Karpas-422 (cell line): ENCODE measurements at regions not wholly inside any gene's neighbourhood (a gene's known extent, or its start where the extent isn't known, plus 50 kb on each side); places are given as distances from the start of the nearest gene placed in this dataset.

Experiments used
- DNase-seq: peaks from one replicate; pipeline ENCODE4 v3.0.0-alpha.2; 2015
- H2AFZ ChIP-seq: fragments of 200-600 bp; sonication (generic); 2 replicates; pipeline ENCODE4 v1.6.1; 2014; ENCODE audit warnings: antibody characterized with exemption, low read length, mixed read lengths
- H3K27ac ChIP-seq: fragments of 200-600 bp; sonication (generic); 2 replicates; pipeline ENCODE4 v1.5.1; 2014; ENCODE audit warnings: mild to moderate bottlenecking, low read length, moderate library complexity
- H3K27me3 ChIP-seq: fragments of 200-600 bp; sonication (generic); 2 replicates; pipeline ENCODE4 v1.6.1; 2014; ENCODE audit warnings: low read length, mixed read lengths
- H3K36me3 ChIP-seq: fragments of 200-600 bp; sonication (generic); 2 replicates; pipeline ENCODE4 v1.6.1; 2014; ENCODE audit warnings: low read length, mixed read lengths; ENCODE audit not compliant: insufficient read depth
- H3K4me1 ChIP-seq: fragments of 200-600 bp; sonication (generic); 2 replicates; pipeline ENCODE4 v1.6.1; 2014; ENCODE audit warnings: mild to moderate bottlenecking, low read length, mixed read lengths
- H3K4me2 ChIP-seq: fragments of 200-600 bp; sonication (generic); 2 replicates; pipeline ENCODE4 v1.6.1; 2014; ENCODE audit warnings: low read length, low read depth, mild to moderate bottlenecking; ENCODE audit not compliant: poor library complexity, severe bottlenecking
- H3K4me3 ChIP-seq: fragments of 200-600 bp; sonication (generic); 2 replicates; pipeline ENCODE4 v1.5.1; 2014; ENCODE audit warnings: mild to moderate bottlenecking, antibody characterized with exemption, low read length, mixed read lengths
- H3K79me2 ChIP-seq: fragments of 200-600 bp; sonication (generic); 2 replicates; pipeline ENCODE4 v1.6.1; 2014; ENCODE audit warnings: mild to moderate bottlenecking, low read length, mixed read lengths
- H3K9ac ChIP-seq: fragments of 200-600 bp; sonication (generic); 2 replicates; pipeline ENCODE4 v1.6.0; 2014; ENCODE audit warnings: low read length
- H3K9me2 ChIP-seq: fragments of 200-600 bp; sonication (generic), shearing (Covaris generic); replicated peaks from 2 replicates; pipeline ENCODE4 v1.6.0; 2014; ENCODE audit warnings: mild to moderate bottlenecking, low read length, moderate library complexity; ENCODE audit not compliant: insufficient read depth
- H3K9me3 ChIP-seq: fragments of 300-700, 200-600 bp; sonication (generic); 2 replicates; pipeline ENCODE4 v1.6.1; 2014; ENCODE audit warnings: low read length, mixed read lengths
- H4K20me1 ChIP-seq: fragments of 200-600 bp; sonication (generic); 2 replicates; pipeline ENCODE4 v1.6.1; 2014; ENCODE audit warnings: mild to moderate bottlenecking, antibody characterized with exemption, low read length, low read depth; ENCODE audit not compliant: insufficient read depth

GRCh38 chr13:55660851-55661250 is 1479.9 kb upstream of the PRR20A start:
- no peaks in the 10 kb centered on the region for H3K36me3 ChIP-seq
- no peak overlapping the region for H3K27ac ChIP-seq
- no peak overlapping the region for H3K4me2 ChIP-seq
- no peaks in the 10 kb centered on the region for H3K27me3 ChIP-seq
- H3K9me3 ChIP-seq, result peaks cover 19% of the 10 kb centered on the region
- H2AFZ ChIP-seq, result no peak overlapping the region
- H3K79me2 ChIP-seq, result no peaks in the 10 kb centered on the region
- no peak overlapping the region for H3K9ac ChIP-seq
- no peaks in the 10 kb centered on the region for H3K9me2 ChIP-seq
- H4K20me1 ChIP-seq, result no peaks in the 10 kb centered on the region
- H3K4me1 ChIP-seq, result no peaks in the 10 kb centered on the region
- no peak overlapping the region for H3K4me3 ChIP-seq
- no peak for DNase-seq

- no peaks in the 10 kb centered on the region for H3K79me2 ChIP-seq
- H3K4me2 ChIP-seq, result no peak overlapping the region
- no peaks in the 10 kb centered on the region for H3K36me3 ChIP-seq
- H3K9ac ChIP-seq, result no peak overlapping the region
- no peak for DNase-seq
- H3K4me3 ChIP-seq, result no peak overlapping the region
- H3K27me3 ChIP-seq, result no peaks in the 10 kb centered on the region
- H3K27ac ChIP-seq, result no peak overlapping the region
- H4K20me1 ChIP-seq, result no peaks in the 10 kb centered on the region
- H3K9me3 ChIP-seq, result peaks cover 22% of the 10 kb centered on the region
- no peaks in the 10 kb centered on the region for H3K9me2 ChIP-seq
- H3K4me1 ChIP-seq, result no peaks in the 10 kb centered on the region
- no peak overlapping the region for H2AFZ ChIP-seq
Observed at GRCh38 chr13:55661505-55661904, 1479.2 kb upstream of the PRR20A start.

DNA sequence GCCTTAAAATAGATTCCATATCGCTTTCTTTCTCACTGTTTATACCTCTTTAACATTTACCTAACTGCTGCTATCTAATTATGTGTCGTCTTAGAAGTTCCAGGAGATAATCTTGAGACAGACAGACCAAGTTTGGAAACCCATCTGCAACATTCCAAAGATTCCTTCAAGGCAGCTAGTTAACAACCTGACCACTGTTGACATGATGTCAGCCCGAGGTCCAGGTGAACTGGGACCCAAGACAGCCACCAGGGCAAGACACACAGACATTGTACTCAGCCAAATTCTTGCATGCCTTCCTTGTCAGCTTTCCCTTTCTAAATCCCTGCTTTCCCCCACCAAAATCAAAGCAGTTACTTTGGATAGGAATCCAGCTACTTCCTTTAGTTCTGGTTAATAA is 1476.5 kb upstream of the PRR20A start:
- no peak for DNase-seq
- no peaks in the 10 kb centered on the region for H3K27me3 ChIP-seq
- no peaks in the 10 kb centered on the region for H3K4me1 ChIP-seq
- H3K9me3 ChIP-seq, result peaks cover 33% of the 10 kb centered on the region
- no peak overlapping the region for H2AFZ ChIP-seq
- H3K4me2 ChIP-seq, result no peak overlapping the region
- H3K27ac ChIP-seq, result no peak overlapping the region
- no peak overlapping the region for H3K9ac ChIP-seq
- H3K9me2 ChIP-seq, result no peaks in the 10 kb centered on the region
- H3K79me2 ChIP-seq, result no peaks in the 10 kb centered on the region
- no peaks in the 10 kb centered on the region for H4K20me1 ChIP-seq
- H3K4me3 ChIP-seq, result no peak overlapping the region
- no peaks in the 10 kb centered on the region for H3K36me3 ChIP-seq

DNA sequence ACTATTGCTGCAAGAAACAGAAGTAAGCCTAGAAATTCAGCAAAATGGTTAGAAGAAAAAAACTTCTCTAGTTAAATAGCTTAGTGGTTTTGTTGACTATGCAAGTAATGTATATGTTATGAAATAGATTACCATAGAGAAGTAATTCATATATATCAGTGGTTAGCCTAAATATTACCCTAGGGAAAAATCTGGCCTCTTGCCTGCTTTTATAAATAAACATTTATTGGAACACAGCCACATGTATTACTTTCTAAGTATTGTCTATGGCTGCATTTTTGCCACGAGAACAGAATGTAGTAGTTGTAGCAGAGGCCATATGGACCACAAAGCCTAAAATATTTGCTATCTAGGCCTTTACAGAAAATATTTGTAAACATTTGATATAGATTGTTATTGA is 1471.7 kb upstream of the PRR20A start:
- H3K9me2 ChIP-seq, result no peaks in the 10 kb centered on the region
- no peaks in the 10 kb centered on the region for H3K27me3 ChIP-seq
- H3K4me3 ChIP-seq, result no peak overlapping the region

DNA sequence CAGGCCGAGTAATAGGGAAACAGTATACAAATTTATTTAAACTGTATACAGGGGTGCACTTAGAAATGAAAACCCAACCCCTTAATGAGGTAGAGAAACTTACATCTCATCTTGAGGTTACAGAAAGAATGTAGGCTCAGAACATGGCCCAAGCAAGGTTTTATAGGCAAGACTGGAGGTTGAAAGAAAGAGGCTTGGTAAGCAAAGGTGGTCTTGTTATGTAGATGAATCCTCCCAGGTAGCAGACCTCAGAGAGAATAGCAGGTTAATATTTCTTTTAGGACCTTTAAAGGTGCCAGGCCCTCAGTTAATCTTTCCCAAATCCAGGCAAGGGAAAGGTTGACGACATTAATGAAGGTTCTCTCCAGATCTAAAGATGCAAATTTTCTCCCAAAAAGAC is 1466.8 kb upstream of the PRR20A start:
- Histone ChIP-seq H3K4me1 (no peaks in the 10 kb centered on the region), H3K4me3 (no peak overlapping the region), H2AFZ (no peak overlapping the region), H3K27me3 (no peaks in the 10 kb centered on the region), H3K36me3 (no peaks in the 10 kb centered on the region), H3K27ac (no peak overlapping the region), H3K4me2 (no peak overlapping the region), H3K9ac (no peak overlapping the region), H3K9me2 (no peaks in the 10 kb centered on the region), H4K20me1 (no peaks in the 10 kb centered on the region), H3K79me2 (no peaks in the 10 kb centered on the region), H3K9me3 (peaks cover 23% of the 10 kb centered on the region)
- DNase-seq, result no peak

More for the DNA sequence above, 1471.7 kb upstream of the PRR20A start:
- H3K27ac ChIP-seq, result no peak overlapping the region
- no peak overlapping the region for H2AFZ ChIP-seq
- H3K4me2 ChIP-seq, result no peak overlapping the region
- peaks cover 30% of the 10 kb centered on the region for H3K9me3 ChIP-seq
- no peaks in the 10 kb centered on the region for H3K4me1 ChIP-seq
- H3K79me2 ChIP-seq, result no peaks in the 10 kb centered on the region
- no peaks in the 10 kb centered on the region for H3K36me3 ChIP-seq
- no peaks in the 10 kb centered on the region for H4K20me1 ChIP-seq
- no peak for DNase-seq
- no peak overlapping the region for H3K9ac ChIP-seq

DNA sequence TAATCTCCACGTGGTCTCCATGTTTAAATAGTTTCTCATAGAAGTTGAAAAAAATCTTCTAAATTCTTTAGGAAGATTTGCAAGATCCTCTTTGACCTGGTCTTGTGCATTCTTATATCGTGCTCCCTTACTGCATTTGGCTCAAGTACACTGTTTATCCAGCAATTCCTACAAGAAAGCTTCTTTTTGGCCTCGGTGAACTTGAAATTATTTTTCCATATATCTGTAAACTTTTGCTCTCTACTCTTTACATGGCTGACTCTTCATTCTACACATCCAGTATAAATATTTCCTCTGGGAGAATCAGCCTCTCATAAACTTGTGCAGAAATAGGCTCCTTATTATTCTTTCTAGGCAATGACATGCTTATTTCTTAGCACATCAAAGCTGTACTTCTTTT is 1457.9 kb upstream of the PRR20A start:
- Histone ChIP-seq H3K27me3 (no peaks in the 10 kb centered on the region), H3K36me3 (no peaks in the 10 kb centered on the region), H3K4me2 (no peak overlapping the region), H2AFZ (no peak overlapping the region), H3K4me1 (no peaks in the 10 kb centered on the region), H3K9me3 (peaks cover 20% of the 10 kb centered on the region), H3K79me2 (no peaks in the 10 kb centered on the region), H3K9me2 (no peaks in the 10 kb centered on the region), H4K20me1 (no peaks in the 10 kb centered on the region), H3K9ac (no peak overlapping the region), H3K4me3 (no peak overlapping the region), H3K27ac (no peak overlapping the region)
- no peak for DNase-seq

GRCh38 chr13:55705526-55705925 is 1435.2 kb upstream of the PRR20A start:
- Histone ChIP-seq H3K4me3 (no peak overlapping the region), H3K9ac (no peak overlapping the region), H3K27me3 (no peaks in the 10 kb centered on the region), H3K9me2 (no peaks in the 10 kb centered on the region), H3K4me2 (no peak overlapping the region), H3K9me3 (peaks cover 30% of the 10 kb centered on the region), H3K79me2 (no peaks in the 10 kb centered on the region), H3K27ac (no peak overlapping the region), H2AFZ (no peak overlapping the region), H3K4me1 (no peaks in the 10 kb centered on the region), H3K36me3 (no peaks in the 10 kb centered on the region), H4K20me1 (no peaks in the 10 kb centered on the region)
- DNase-seq, result no peak

- Histone ChIP-seq H2AFZ (no peak overlapping the region), H3K4me1 (no peaks in the 10 kb centered on the region), H3K9ac (no peak overlapping the region), H4K20me1 (no peaks in the 10 kb centered on the region), H3K9me3 (peaks cover 34% of the 10 kb centered on the region), H3K79me2 (no peaks in the 10 kb centered on the region), H3K4me3 (no peak overlapping the region), H3K36me3 (no peaks in the 10 kb centered on the region), H3K27ac (no peak overlapping the region), H3K27me3 (no peaks in the 10 kb centered on the region), H3K4me2 (no peak overlapping the region), H3K9me2 (no peaks in the 10 kb centered on the region)
- no peak for DNase-seq
Observed at GRCh38 chr13:55705971-55706370, 1434.7 kb upstream of the PRR20A start.

- no peaks in the 10 kb centered on the region for H3K4me1 ChIP-seq
- no peaks in the 10 kb centered on the region for H3K9me2 ChIP-seq
- H3K27me3 ChIP-seq, result no peaks in the 10 kb centered on the region
Observed at GRCh38 chr13:55714120-55714519, 1426.6 kb upstream of the PRR20A start.

More at GRCh38 chr13:55714120-55714519, 1426.6 kb upstream of the PRR20A start:
- no peak overlapping the region for H3K4me3 ChIP-seq
- H3K27ac ChIP-seq, result no peak overlapping the region
- no peak overlapping the region for H2AFZ ChIP-seq
- H3K4me2 ChIP-seq, result no peak overlapping the region
- H3K9ac ChIP-seq, result no peak overlapping the region
- no peaks in the 10 kb centered on the region for H3K36me3 ChIP-seq
- no peaks in the 10 kb centered on the region for H3K79me2 ChIP-seq
- peaks cover 27% of the 10 kb centered on the region for H3K9me3 ChIP-seq
- H4K20me1 ChIP-seq, result no peaks in the 10 kb centered on the region
- no peak for DNase-seq
